GM13977 (cell line): ENCODE measurements at regions not wholly inside any gene's neighbourhood (a gene's known extent, or its start where the extent isn't known, plus 50 kb on each side); places are given as distances from the start of the nearest gene placed in this dataset.

ENCODE experiments used
- DNase-seq: peaks from one replicate; pipeline ENCODE4 v3.0.0; 2012; ENCODE audit warnings: low spot score
- in situ Hi-C: fragments of 300-500 bp; cut with MboI; formaldehyde crosslinking; loops from one replicate; pipeline ENCODE4 v1.12.0; 2022; ENCODE audit warnings: low sequenced_read_pairs, low pct_unique_long_range_greater_than_20kb, mixed read lengths, inconsistent platforms; ENCODE audit not compliant: unreplicated experiment
- TF ChIP-seq, protein P1 (sequence below): IDR thresholded peaks from 2 replicates; pipeline ENCODE4 v1.5.1; 2012; ENCODE audit warnings: mild to moderate bottlenecking, control low read depth; ENCODE audit not compliant: insufficient read depth; ENCODE audit errors: extremely low read depth, missing control alignments

DNA sequence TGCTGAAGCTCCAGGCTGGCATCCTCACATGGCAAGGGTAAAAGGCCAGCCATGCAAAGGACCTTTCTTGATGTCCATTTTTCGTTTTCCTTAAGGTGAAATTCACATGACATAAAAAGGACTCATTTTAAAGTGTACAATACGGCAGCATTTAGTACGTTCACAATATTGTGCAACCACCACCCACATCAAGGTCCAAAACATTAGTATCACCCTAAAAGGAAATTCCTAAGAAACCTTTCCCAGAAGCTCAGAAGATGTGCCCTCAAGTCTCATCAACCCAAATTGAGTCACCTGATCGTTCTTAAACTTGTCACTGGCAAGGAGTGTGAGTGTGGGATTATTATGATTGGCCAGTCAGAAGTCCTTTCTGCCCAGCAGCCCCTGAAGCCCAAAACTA lies 250.1 kb downstream of the TLE3 start:
- DNase-seq: no peak
- in situ Hi-C loops: no loop called here
- TF ChIP-seq, protein P1, sequence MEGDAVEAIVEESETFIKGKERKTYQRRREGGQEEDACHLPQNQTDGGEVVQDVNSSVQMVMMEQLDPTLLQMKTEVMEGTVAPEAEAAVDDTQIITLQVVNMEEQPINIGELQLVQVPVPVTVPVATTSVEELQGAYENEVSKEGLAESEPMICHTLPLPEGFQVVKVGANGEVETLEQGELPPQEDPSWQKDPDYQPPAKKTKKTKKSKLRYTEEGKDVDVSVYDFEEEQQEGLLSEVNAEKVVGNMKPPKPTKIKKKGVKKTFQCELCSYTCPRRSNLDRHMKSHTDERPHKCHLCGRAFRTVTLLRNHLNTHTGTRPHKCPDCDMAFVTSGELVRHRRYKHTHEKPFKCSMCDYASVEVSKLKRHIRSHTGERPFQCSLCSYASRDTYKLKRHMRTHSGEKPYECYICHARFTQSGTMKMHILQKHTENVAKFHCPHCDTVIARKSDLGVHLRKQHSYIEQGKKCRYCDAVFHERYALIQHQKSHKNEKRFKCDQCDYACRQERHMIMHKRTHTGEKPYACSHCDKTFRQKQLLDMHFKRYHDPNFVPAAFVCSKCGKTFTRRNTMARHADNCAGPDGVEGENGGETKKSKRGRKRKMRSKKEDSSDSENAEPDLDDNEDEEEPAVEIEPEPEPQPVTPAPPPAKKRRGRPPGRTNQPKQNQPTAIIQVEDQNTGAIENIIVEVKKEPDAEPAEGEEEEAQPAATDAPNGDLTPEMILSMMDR: no peak

DNA sequence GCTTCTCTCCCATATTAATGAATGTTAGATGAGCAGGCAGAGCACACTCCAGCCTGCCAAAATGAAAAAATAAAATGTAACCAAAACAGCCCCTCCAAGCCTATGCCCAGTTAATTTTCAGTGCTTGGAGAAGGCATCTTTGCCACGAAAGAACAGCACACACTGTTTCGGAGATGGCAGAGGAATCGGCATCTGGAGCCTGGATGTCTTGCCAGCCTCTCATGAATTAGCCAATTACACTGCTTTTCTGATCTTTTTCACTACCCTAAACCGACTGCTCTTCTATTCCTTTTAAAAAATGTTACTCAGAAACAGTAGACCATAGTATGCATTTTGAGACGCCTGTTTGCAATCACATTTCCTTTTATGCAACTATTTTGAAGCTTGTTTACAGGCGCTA lies 249.6 kb downstream of the TLE3 start:
- DNase-seq: no peak
- in situ Hi-C loops: no loop called here

DNA sequence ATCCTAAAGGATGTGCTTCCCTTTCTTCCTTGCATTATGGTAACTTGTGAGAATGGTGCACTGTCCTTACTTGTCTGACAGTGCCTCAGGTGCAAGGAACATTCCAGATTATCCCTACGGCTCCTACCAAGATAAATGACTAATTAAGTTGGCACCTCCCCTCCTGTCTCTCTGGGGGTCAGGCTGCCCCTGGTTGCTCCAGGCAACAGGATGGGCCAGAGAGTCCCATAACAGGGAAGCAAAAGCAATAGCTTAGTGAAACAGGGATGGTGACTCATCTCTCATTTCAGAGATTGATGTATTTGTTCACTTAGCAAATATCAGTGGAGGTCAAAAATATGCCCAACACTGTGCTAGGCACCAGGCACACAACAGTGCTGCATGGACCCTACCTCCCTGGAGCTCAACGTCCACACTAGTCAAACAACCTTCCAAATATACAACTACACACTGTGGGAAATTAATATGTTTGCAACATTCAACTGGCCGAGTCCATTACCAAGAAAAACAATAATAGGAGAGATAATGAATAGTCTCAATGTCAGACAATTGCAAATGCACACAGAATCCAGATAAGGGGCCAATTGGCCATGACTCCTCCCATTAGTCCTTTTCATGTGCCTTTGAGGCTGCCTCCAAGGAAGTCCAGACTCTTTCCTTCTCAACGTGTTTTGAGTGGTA lies 249.0 kb downstream of the TLE3 start:
- TF ChIP-seq, protein P1: no peak
- DNase-seq: no peak
- in situ Hi-C loops: no loop called here

More for the DNA sequence above, 249.6 kb downstream of the TLE3 start:
- TF ChIP-seq, protein P1: no peak

DNA sequence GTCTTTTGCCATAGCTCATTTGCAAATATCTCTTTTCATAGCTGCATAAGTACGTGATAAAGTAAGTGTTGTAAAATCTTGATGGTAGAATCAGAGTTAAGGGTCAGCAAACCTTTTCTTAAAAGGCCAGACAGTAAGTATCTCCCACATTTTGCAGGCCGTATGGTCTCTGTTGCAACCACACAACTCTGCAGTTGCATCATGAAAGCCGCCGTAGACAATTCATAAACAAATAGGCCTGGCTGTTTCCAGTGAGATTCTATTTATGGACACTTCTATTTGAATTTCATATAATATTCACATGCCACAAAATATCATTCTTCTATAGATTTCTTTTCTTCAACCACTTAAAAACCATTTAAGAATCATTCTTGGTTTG lies 248.5 kb downstream of the TLE3 start:
- TF ChIP-seq, protein P1: no peak
- in situ Hi-C loops: no loop called here
- no peak for DNase-seq

DNA sequence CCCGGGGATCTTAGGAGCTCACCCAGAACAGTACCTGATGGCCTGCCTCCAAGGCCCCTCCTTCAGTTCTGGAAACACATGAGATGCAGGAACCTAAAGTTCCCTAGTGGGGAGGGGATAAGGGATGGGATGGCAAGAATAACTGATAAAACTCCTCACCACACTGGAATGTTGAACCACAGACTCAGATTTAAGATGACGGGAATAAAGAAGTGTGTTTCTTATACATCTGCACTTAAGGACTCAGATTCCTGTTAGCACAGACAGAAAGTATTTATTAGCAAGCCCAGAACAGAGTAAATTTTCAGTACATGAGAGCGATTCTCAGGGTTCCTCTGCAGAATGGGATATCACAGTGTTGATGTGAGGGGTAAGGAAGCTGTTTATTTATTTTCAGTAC lies 245.2 kb downstream of the TLE3 start:
- TF ChIP-seq, protein P1: no peak
- no peak for DNase-seq
- in situ Hi-C loops: no loop called here

DNA sequence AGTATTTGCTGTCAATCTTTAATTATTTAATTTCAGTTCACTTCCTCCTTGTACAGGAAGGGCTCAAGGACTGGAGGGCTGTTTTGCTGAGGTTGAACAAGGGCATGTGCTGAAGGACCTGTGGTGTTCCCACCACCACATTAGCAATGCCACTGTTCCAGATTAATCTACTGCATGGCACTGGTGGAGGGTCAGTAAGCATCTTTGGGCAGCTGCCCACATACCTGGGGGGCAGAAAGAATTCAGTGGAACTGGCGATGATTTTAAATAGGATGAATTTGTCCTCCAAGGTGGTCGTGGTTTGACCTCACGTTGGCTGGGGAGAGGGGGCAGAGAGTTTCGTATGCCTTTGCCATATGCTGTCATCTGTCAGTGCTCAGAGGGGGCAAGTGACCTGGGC lies 244.8 kb downstream of the TLE3 start:
- DNase-seq: no peak
- in situ Hi-C loops: no loop called here
- TF ChIP-seq, protein P1: no peak

DNA sequence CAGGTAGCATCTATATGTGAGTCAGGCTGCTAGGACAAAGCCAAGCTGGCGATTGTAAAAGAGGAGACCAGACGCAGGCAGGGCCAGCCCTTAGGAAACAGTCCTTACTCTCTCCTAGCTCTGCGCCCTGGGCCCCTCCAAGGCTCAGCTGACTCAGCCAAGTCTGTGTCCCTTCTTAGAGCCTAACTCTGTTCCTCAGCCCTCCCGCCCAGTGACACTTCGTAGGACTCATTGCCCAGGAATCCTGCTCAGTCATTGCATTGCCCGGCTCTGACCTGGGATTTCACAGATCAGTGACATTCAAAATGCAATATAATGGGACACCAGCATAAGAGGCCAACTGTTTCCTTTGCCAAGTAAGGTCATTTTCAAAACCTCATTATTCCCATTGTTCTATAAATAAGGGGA lies 244.2 kb downstream of the TLE3 start:
- no peak for DNase-seq
- in situ Hi-C loops: no loop called here
- TF ChIP-seq, protein P1: no peak
